GM21360 (cell line): ENCODE measurements at regions not wholly inside any gene's neighbourhood (a gene's known extent, or its start where the extent isn't known, plus 50 kb on each side); places are given as distances from the start of the nearest gene placed in this dataset.

Experiments used
- ATAC-seq: cut with Tn5 transposase; IDR thresholded peaks from one replicate; pipeline ENCODE4 v1.9.1; 2021; ENCODE audit warnings: mild to moderate bottlenecking, moderate library complexity; ENCODE audit not compliant: unreplicated experiment

- no peak for ATAC-seq
Observed at GRCh38 chr5:129821477-129822131, 73.7 kb downstream of the MINAR2 start.

GRCh38 chr5:129830288-129830687 is 74.0 kb upstream of the CHSY3 start:
- ATAC-seq = no peak

GRCh38 chr5:129836321-129836720 is 67.9 kb upstream of the CHSY3 start:
- no peak for ATAC-seq

- no peak for ATAC-seq
Observed at GRCh38 chr5:129844764-129845163, 59.5 kb upstream of the CHSY3 start.

GRCh38 chr5:129852747-129853352 is 51.4 kb upstream of the CHSY3 start:
- ATAC-seq = peak; percentile 94

- no peak for ATAC-seq
Observed at GRCh38 chr5:129853588-129853987, 50.7 kb upstream of the CHSY3 start.
